OCI-LY1 (cell line): ENCODE measurements at regions not wholly inside any gene's neighbourhood (a gene's known extent, or its start where the extent isn't known, plus 50 kb on each side); places are given as distances from the start of the nearest gene placed in this dataset.

Experiments used
- CTCF ChIP-seq: fragments of 200-600 bp; sonication (generic), shearing (Covaris generic); IDR thresholded peaks from 2 replicates; pipeline ENCODE4 v1.5.1; 2017; ENCODE audit warnings: mild to moderate bottlenecking, antibody characterized with exemption, low read length, moderate library complexity, mixed read lengths
- EZH2 ChIP-seq: fragments of 200-600 bp; sonication (generic), shearing (Covaris generic); IDR thresholded peaks from 2 replicates; pipeline ENCODE4 v1.8.0; 2017; ENCODE audit warnings: borderline replicate concordance, mixed run types, mild to moderate bottlenecking, antibody characterized with exemption, low read length, moderate library complexity, mixed read lengths

- TF ChIP-seq CTCF (no peak), EZH2 (no peak)
Measured at GRCh38 chr7:41576166-41576565, 126.7 kb downstream of the INHBA start.
